ENCODE measurements at regions not wholly inside any gene's neighbourhood (a gene's known extent, or its start where the extent isn't known, plus 50 kb on each side); places are given as distances from the start of the nearest gene placed in this dataset.

GRCh38 chr12:87491089-87491488 lies 538.1 kb downstream of the C12orf50 start:
- no peaks in the 10 kb centered on the region for H3K36me3 ChIP-seq (ENCODE audit: control insufficient read depth in 1 of 2, insufficient read depth in 2 of 2, low read depth in 1 of 2, low read length in 2 of 2)
- no peak overlapping the region for H3K4me3 ChIP-seq (ENCODE audit: insufficient read depth in 1 of 2, low read depth in 1 of 2, low read length in 2 of 2)
- H2AK5ac ChIP-seq (ENCODE audit: low read length, severe bottlenecking) = no peak overlapping the region
- WGBS = 100% methylated on average over 1 of the region's 1 CpG
- no peak overlapping the region for H2BK5ac ChIP-seq (ENCODE audit: low read depth, low read length, poor library complexity, severe bottlenecking)
- H3K23ac ChIP-seq (ENCODE audit: low read length in 2 of 2) = no peak overlapping the region
- H3K4me1 ChIP-seq (ENCODE audit: control insufficient read depth, insufficient read depth, low read depth, low read length) = no peaks in the 10 kb centered on the region
- no peak overlapping the region for H3K18ac ChIP-seq (ENCODE audit: low read depth in 1 of 2, low read length in 2 of 2)
- no peak overlapping the region for H3K9ac ChIP-seq (ENCODE audit: low read length)
- H3K4me2 ChIP-seq (ENCODE audit: low read length, poor library complexity, severe bottlenecking) = no peak overlapping the region
- H2AFZ ChIP-seq (ENCODE audit: low read depth, low read length) = no peak overlapping the region
- H4K91ac ChIP-seq (ENCODE audit: low read length) = no peak overlapping the region
- no peak overlapping the region for H2BK15ac ChIP-seq (ENCODE audit: low read depth, poor library complexity, severe bottlenecking)
- no peaks in the 10 kb centered on the region for H3K27me3 ChIP-seq (ENCODE audit: control insufficient read depth in 1 of 2, insufficient read depth in 1 of 2, low read length in 2 of 2)
- no peak overlapping the region for H2BK12ac ChIP-seq (ENCODE audit: low read length in 2 of 2)
- H3K9me3 ChIP-seq (ENCODE audit: control insufficient read depth, low read length) = no peaks in the 10 kb centered on the region
- H4K8ac ChIP-seq (ENCODE audit: low read length) = no peak overlapping the region
- H3K27ac ChIP-seq (ENCODE audit: low read length, poor library complexity, severe bottlenecking) = no peak overlapping the region
- H3K14ac ChIP-seq (ENCODE audit: low read length in 2 of 2) = no peak overlapping the region
- H3K79me1 ChIP-seq (replicated peaks; ENCODE audit: low read length, poor library complexity, severe bottlenecking) = no peaks in the 10 kb centered on the region
- no peak for DNase-seq
- H3K4ac ChIP-seq (ENCODE audit: low read depth in 1 of 2, low read length in 2 of 2) = no peak overlapping the region
- no peak overlapping the region for H2BK120ac ChIP-seq (ENCODE audit: low read depth, low read length)

- Histone ChIP-seq H2BK15ac (ENCODE audit: low read depth, poor library complexity, severe bottlenecking) (no peak overlapping the region), H3K4ac (ENCODE audit: low read depth in 1 of 2, low read length in 2 of 2) (no peak overlapping the region), H4K91ac (ENCODE audit: low read length) (no peak overlapping the region), H2BK5ac (ENCODE audit: low read depth, low read length, poor library complexity, severe bottlenecking) (no peak overlapping the region), H3K27me3 (ENCODE audit: control insufficient read depth in 1 of 2, insufficient read depth in 1 of 2, low read length in 2 of 2) (no peaks in the 10 kb centered on the region), H2AFZ (ENCODE audit: low read depth, low read length) (no peak overlapping the region), H2AK5ac (ENCODE audit: low read length, severe bottlenecking) (no peak overlapping the region), H3K23ac (ENCODE audit: low read length in 2 of 2) (no peak overlapping the region), H2BK120ac (ENCODE audit: low read depth, low read length) (no peak overlapping the region), H4K8ac (ENCODE audit: low read length) (no peak overlapping the region), H3K9ac (ENCODE audit: low read length) (no peak overlapping the region), H3K27ac (ENCODE audit: low read length, poor library complexity, severe bottlenecking) (no peak overlapping the region), H2BK12ac (ENCODE audit: low read length in 2 of 2) (no peak overlapping the region), H3K4me1 (ENCODE audit: control insufficient read depth, insufficient read depth, low read depth, low read length) (no peaks in the 10 kb centered on the region), H3K36me3 (ENCODE audit: control insufficient read depth in 1 of 2, insufficient read depth in 2 of 2, low read depth in 1 of 2, low read length in 2 of 2) (no peaks in the 10 kb centered on the region), H3K18ac (ENCODE audit: low read depth in 1 of 2, low read length in 2 of 2) (no peak overlapping the region), H3K9me3 (ENCODE audit: control insufficient read depth, low read length) (no peaks in the 10 kb centered on the region), H3K4me2 (ENCODE audit: low read length, poor library complexity, severe bottlenecking) (no peak overlapping the region), H3K4me3 (ENCODE audit: insufficient read depth in 1 of 2, low read depth in 1 of 2, low read length in 2 of 2) (no peak overlapping the region), H3K79me1 (replicated peaks; ENCODE audit: low read length, poor library complexity, severe bottlenecking) (no peaks in the 10 kb centered on the region), H3K14ac (ENCODE audit: low read length in 2 of 2) (no peak overlapping the region)
- DNase-seq = no peak
These were observed 559.9 kb downstream of the C12orf50 start for GRCh38 chr12:87469295-87469694.

DNA sequence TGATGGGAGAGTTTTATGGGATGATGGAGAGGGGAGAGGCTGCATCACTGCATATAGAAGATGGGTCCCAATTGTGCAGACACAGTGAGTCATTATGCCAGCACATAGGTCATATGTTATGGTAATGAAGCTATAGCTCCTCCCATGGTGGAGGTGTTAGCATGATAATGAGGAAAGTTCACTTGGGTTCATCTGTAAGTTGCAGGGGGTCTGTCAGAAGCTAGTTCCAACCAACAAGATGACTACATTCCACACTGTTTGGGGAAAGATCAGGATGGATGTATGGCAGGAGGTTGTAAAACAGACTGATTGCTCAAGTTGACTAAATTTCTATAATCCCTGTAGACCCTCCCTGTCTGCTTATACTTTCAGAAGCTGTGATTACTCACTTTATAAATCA lies 561.3 kb downstream of the C12orf50 start:
- no peak overlapping the region for H4K91ac ChIP-seq (ENCODE audit: low read length)
- H3K23ac ChIP-seq (ENCODE audit: low read length in 2 of 2) = no peak overlapping the region
- H3K4me3 ChIP-seq (ENCODE audit: insufficient read depth in 1 of 2, low read depth in 1 of 2, low read length in 2 of 2) = no peak overlapping the region
- no peak overlapping the region for H3K4ac ChIP-seq (ENCODE audit: low read depth in 1 of 2, low read length in 2 of 2)
- H3K9me3 ChIP-seq (ENCODE audit: control insufficient read depth, low read length) = no peaks in the 10 kb centered on the region
- no peak overlapping the region for H2BK5ac ChIP-seq (ENCODE audit: low read depth, low read length, poor library complexity, severe bottlenecking)
- H2BK12ac ChIP-seq (ENCODE audit: low read length in 2 of 2) = no peak overlapping the region
- no peaks in the 10 kb centered on the region for H3K79me1 ChIP-seq (replicated peaks; ENCODE audit: low read length, poor library complexity, severe bottlenecking)
- H3K27ac ChIP-seq (ENCODE audit: low read length, poor library complexity, severe bottlenecking) = no peak overlapping the region
- no peak overlapping the region for H3K18ac ChIP-seq (ENCODE audit: low read depth in 1 of 2, low read length in 2 of 2)
- H4K8ac ChIP-seq (ENCODE audit: low read length) = no peak overlapping the region
- no peak overlapping the region for H3K14ac ChIP-seq (ENCODE audit: low read length in 2 of 2)
- H2BK120ac ChIP-seq (ENCODE audit: low read depth, low read length) = no peak overlapping the region
- H2AK5ac ChIP-seq (ENCODE audit: low read length, severe bottlenecking) = no peak overlapping the region
- no peaks in the 10 kb centered on the region for H3K36me3 ChIP-seq (ENCODE audit: control insufficient read depth in 1 of 2, insufficient read depth in 2 of 2, low read depth in 1 of 2, low read length in 2 of 2)
- no peaks in the 10 kb centered on the region for H3K27me3 ChIP-seq (ENCODE audit: control insufficient read depth in 1 of 2, insufficient read depth in 1 of 2, low read length in 2 of 2)
- H2BK15ac ChIP-seq (ENCODE audit: low read depth, poor library complexity, severe bottlenecking) = no peak overlapping the region
- H3K4me2 ChIP-seq (ENCODE audit: low read length, poor library complexity, severe bottlenecking) = no peak overlapping the region
- H3K4me1 ChIP-seq (ENCODE audit: control insufficient read depth, insufficient read depth, low read depth, low read length) = no peaks in the 10 kb centered on the region
- no peak for DNase-seq
- no peak overlapping the region for H3K9ac ChIP-seq (ENCODE audit: low read length)
- no peak overlapping the region for H2AFZ ChIP-seq (ENCODE audit: low read depth, low read length)

GRCh38 chr12:87464565-87464964 lies 564.6 kb downstream of the C12orf50 start:
- H3K18ac ChIP-seq (ENCODE audit: low read depth in 1 of 2, low read length in 2 of 2) = no peak overlapping the region
- H3K4me2 ChIP-seq (ENCODE audit: low read length, poor library complexity, severe bottlenecking) = no peak overlapping the region
- DNase-seq = no peak
- no peaks in the 10 kb centered on the region for H3K9me3 ChIP-seq (ENCODE audit: control insufficient read depth, low read length)
- H3K14ac ChIP-seq (ENCODE audit: low read length in 2 of 2) = no peak overlapping the region
- H2AFZ ChIP-seq (ENCODE audit: low read depth, low read length) = no peak overlapping the region
- no peaks in the 10 kb centered on the region for H3K79me1 ChIP-seq (replicated peaks; ENCODE audit: low read length, poor library complexity, severe bottlenecking)
- H2BK12ac ChIP-seq (ENCODE audit: low read length in 2 of 2) = no peak overlapping the region
- no CpG with 5 or more reads among the region's 1 CpG for WGBS
- no peak overlapping the region for H2AK5ac ChIP-seq (ENCODE audit: low read length, severe bottlenecking)
- H3K4ac ChIP-seq (ENCODE audit: low read depth in 1 of 2, low read length in 2 of 2) = no peak overlapping the region
- H3K23ac ChIP-seq (ENCODE audit: low read length in 2 of 2) = no peak overlapping the region
- no peak overlapping the region for H3K9ac ChIP-seq (ENCODE audit: low read length)
- H2BK5ac ChIP-seq (ENCODE audit: low read depth, low read length, poor library complexity, severe bottlenecking) = no peak overlapping the region
- no peak overlapping the region for H2BK120ac ChIP-seq (ENCODE audit: low read depth, low read length)
- no peak overlapping the region for H3K4me3 ChIP-seq (ENCODE audit: insufficient read depth in 1 of 2, low read depth in 1 of 2, low read length in 2 of 2)
- no peaks in the 10 kb centered on the region for H3K27me3 ChIP-seq (ENCODE audit: control insufficient read depth in 1 of 2, insufficient read depth in 1 of 2, low read length in 2 of 2)
- no peak overlapping the region for H3K27ac ChIP-seq (ENCODE audit: low read length, poor library complexity, severe bottlenecking)
- no peaks in the 10 kb centered on the region for H3K4me1 ChIP-seq (ENCODE audit: control insufficient read depth, insufficient read depth, low read depth, low read length)
- H4K8ac ChIP-seq (ENCODE audit: low read length) = no peak overlapping the region
- no peaks in the 10 kb centered on the region for H3K36me3 ChIP-seq (ENCODE audit: control insufficient read depth in 1 of 2, insufficient read depth in 2 of 2, low read depth in 1 of 2, low read length in 2 of 2)
- no peak overlapping the region for H2BK15ac ChIP-seq (ENCODE audit: low read depth, poor library complexity, severe bottlenecking)
- H4K91ac ChIP-seq (ENCODE audit: low read length) = no peak overlapping the region

Measured in mesenchymal stem cell (in vitro differentiated cells and primary cell).